Tibial nerve (tissue), 4 donors: ENCODE measurements at regions not wholly inside any gene's neighbourhood (a gene's known extent, or its start where the extent isn't known, plus 50 kb on each side); places are given as distances from the start of the nearest gene placed in this dataset.

Experiments used
- CTCF ChIP-seq, 5 experiments: fragments of 200-600 bp in 3 of 5; fragments of 450-650 bp in 2 of 5; sonication (generic) in 3 of 5; IDR thresholded peaks; one replicate each; pipeline ENCODE4 v1.5.1; 2016 to 2019; ENCODE audit warnings: antibody characterized with exemption in 5 of 5, mild to moderate bottlenecking in 3 of 5, moderate library complexity in 2 of 5
- EP300 ChIP-seq, 2 donors: sonication (generic); formaldehyde crosslinking; IDR thresholded peaks; one replicate each; pipeline ENCODE4 v1.6.1; 2017; ENCODE audit warnings: antibody characterized with exemption in 2 of 2, mild to moderate bottlenecking in 1 of 2

- TF ChIP-seq CTCF (IDR thresholded peaks at IDR 0.05) (no peak), EP300 (IDR thresholded peaks at IDR 0.05) (no peak)
These were observed 74.3 kb upstream of the CTXND1 start for GRCh38 chr15:80326270-80326669.
